Astrocyte (in vitro differentiated cells and primary cell): ENCODE measurements at regions not wholly inside any gene's neighbourhood (a gene's known extent, or its start where the extent isn't known, plus 50 kb on each side); places are given as distances from the start of the nearest gene placed in this dataset.

Experiments used
- EZH2 ChIP-seq: IDR thresholded peaks from 2 replicates; pipeline ENCODE4 v1.6.1; 2012; ENCODE audit warnings: mild to moderate bottlenecking, low read length, inconsistent platforms; ENCODE audit not compliant: insufficient read depth
- TF ChIP-seq, protein P1 (sequence below): IDR thresholded peaks from 2 replicates; pipeline ENCODE4 v1.5.1; 2011; ENCODE audit warnings: low read depth, mild to moderate bottlenecking, inconsistent platforms, low read length, moderate library complexity; ENCODE audit not compliant: insufficient read depth

- TF ChIP-seq, protein P1, sequence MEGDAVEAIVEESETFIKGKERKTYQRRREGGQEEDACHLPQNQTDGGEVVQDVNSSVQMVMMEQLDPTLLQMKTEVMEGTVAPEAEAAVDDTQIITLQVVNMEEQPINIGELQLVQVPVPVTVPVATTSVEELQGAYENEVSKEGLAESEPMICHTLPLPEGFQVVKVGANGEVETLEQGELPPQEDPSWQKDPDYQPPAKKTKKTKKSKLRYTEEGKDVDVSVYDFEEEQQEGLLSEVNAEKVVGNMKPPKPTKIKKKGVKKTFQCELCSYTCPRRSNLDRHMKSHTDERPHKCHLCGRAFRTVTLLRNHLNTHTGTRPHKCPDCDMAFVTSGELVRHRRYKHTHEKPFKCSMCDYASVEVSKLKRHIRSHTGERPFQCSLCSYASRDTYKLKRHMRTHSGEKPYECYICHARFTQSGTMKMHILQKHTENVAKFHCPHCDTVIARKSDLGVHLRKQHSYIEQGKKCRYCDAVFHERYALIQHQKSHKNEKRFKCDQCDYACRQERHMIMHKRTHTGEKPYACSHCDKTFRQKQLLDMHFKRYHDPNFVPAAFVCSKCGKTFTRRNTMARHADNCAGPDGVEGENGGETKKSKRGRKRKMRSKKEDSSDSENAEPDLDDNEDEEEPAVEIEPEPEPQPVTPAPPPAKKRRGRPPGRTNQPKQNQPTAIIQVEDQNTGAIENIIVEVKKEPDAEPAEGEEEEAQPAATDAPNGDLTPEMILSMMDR: no peak
- no peak for TF ChIP-seq EZH2
These were observed 456.9 kb downstream of the TMEM232 start for GRCh38 chr5:110269478-110270142.
